Kidney epithelial cell (primary cell): ENCODE measurements at regions not wholly inside any gene's neighbourhood (a gene's known extent, or its start where the extent isn't known, plus 50 kb on each side); places are given as distances from the start of the nearest gene placed in this dataset.

Experiments
- DNase-seq: peaks from one replicate; pipeline ENCODE4 v3.0.0-alpha.2; 2010; ENCODE audit warnings: low read depth
- H3K27me3 ChIP-seq: 2 replicates; pipeline ENCODE4 v1.6.0; 2011; ENCODE audit warnings: low read length; ENCODE audit not compliant: control insufficient read depth, insufficient read depth
- H3K36me3 ChIP-seq: 2 replicates; pipeline ENCODE4 v1.5.1; 2011; ENCODE audit warnings: low read length; ENCODE audit not compliant: control insufficient read depth, insufficient read depth
- H3K4me3 ChIP-seq: 2 replicates; pipeline ENCODE4 v1.5.1; 2011; ENCODE audit warnings: low read depth, mild to moderate bottlenecking, control low read depth, low read length
- CTCF ChIP-seq: IDR thresholded peaks from 2 replicates; pipeline ENCODE4 v1.5.1; 2011; ENCODE audit warnings: mild to moderate bottlenecking, moderate library complexity, low read length, control low read depth, inconsistent platforms; ENCODE audit not compliant: insufficient read depth, poor library complexity, severe bottlenecking

- DNase-seq: no peak
- Histone ChIP-seq H3K36me3 (no peaks in the 10 kb centered on the region), H3K4me3 (no peak overlapping the region), H3K27me3 (no peaks in the 10 kb centered on the region)
- no peak for TF ChIP-seq CTCF
Measured at GRCh38 chr4:171441300-171441941, 371.8 kb upstream of the GALNTL6 start.

GRCh38 chr4:171433674-171434073 is 379.5 kb upstream of the GALNTL6 start:
- no peak overlapping the region for H3K4me3 ChIP-seq
- TF ChIP-seq CTCF: no peak

GRCh38 chr4:171432536-171432935 is 380.7 kb upstream of the GALNTL6 start:
- H3K36me3 ChIP-seq: no peaks in the 10 kb centered on the region
- DNase-seq: no peak
- no peaks in the 10 kb centered on the region for H3K27me3 ChIP-seq
- no peak overlapping the region for H3K4me3 ChIP-seq
- no peak for TF ChIP-seq CTCF

More at GRCh38 chr4:171433674-171434073, 379.5 kb upstream of the GALNTL6 start:
- H3K36me3 ChIP-seq: no peaks in the 10 kb centered on the region
- DNase-seq: no peak
- H3K27me3 ChIP-seq: no peaks in the 10 kb centered on the region

GRCh38 chr4:171430495-171430894 is 382.7 kb upstream of the GALNTL6 start:
- no peak overlapping the region for H3K4me3 ChIP-seq
- no peaks in the 10 kb centered on the region for H3K36me3 ChIP-seq
- no peak for DNase-seq
- TF ChIP-seq CTCF: no peak
- H3K27me3 ChIP-seq: no peaks in the 10 kb centered on the region

- Histone ChIP-seq H3K27me3 (no peaks in the 10 kb centered on the region), H3K36me3 (no peaks in the 10 kb centered on the region), H3K4me3 (no peak overlapping the region)
- TF ChIP-seq CTCF: no peak
- DNase-seq: no peak
Measured at GRCh38 chr4:171397175-171397574, 416.0 kb upstream of the GALNTL6 start.

GRCh38 chr4:171390626-171391025 is 422.6 kb upstream of the GALNTL6 start:
- no peak for TF ChIP-seq CTCF
- no peaks in the 10 kb centered on the region for H3K27me3 ChIP-seq

More at GRCh38 chr4:171390626-171391025, 422.6 kb upstream of the GALNTL6 start:
- H3K36me3 ChIP-seq: no peaks in the 10 kb centered on the region
- no peak overlapping the region for H3K4me3 ChIP-seq
- no peak for DNase-seq
